ENCODE measurements at regions not wholly inside any gene's neighbourhood (a gene's known extent, or its start where the extent isn't known, plus 50 kb on each side); places are given as distances from the start of the nearest gene placed in this dataset.

- peaks cover 6% of the 10 kb centered on the region for H3K9me3 ChIP-seq
- no peaks in the 10 kb centered on the region for H3K27me3 ChIP-seq (ENCODE audit: low read depth)
- no peaks in the 10 kb centered on the region for H3K36me3 ChIP-seq
- no peak for TF ChIP-seq CTCF (IDR thresholded peaks at IDR 0.05)
- no peak for DNase-seq
- no peak for ATAC-seq
- no peaks in the 10 kb centered on the region for H3K4me1 ChIP-seq
- no peak overlapping the region for H3K27ac ChIP-seq
- H3K4me3 ChIP-seq = no peak overlapping the region
- intact Hi-C loops (cut with DNase I) = no loop called here
Observed at GRCh38 chr3:146655333-146655996, 50.3 kb upstream of the PLSCR5 start.

All from lower lobe of right lung (tissue), 2 donors.